Hepatocyte (in vitro differentiated cells): ENCODE measurements at regions not wholly inside any gene's neighbourhood (a gene's known extent, or its start where the extent isn't known, plus 50 kb on each side); places are given as distances from the start of the nearest gene placed in this dataset.

Experiments
- DNase-seq: peaks from one replicate; pipeline ENCODE4 v3.0.0-alpha.2; 2016; ENCODE audit warnings: low spot score
- H2AFZ ChIP-seq: fragments of 200-600 bp; sonication (generic); 2 replicates; pipeline ENCODE4 v1.6.0; 2016; ENCODE audit warnings: antibody characterized with exemption, mild to moderate bottlenecking
- H3K27ac ChIP-seq: fragments of 200-600 bp; sonication (generic); 2 replicates; pipeline ENCODE4 v1.5.1; 2016; ENCODE audit warnings: mild to moderate bottlenecking
- H3K27me3 ChIP-seq: fragments of 200-600 bp; sonication (generic); 2 replicates; pipeline ENCODE4 v1.6.1; 2016
- H3K36me3 ChIP-seq: fragments of 200-600 bp; sonication (generic); replicated peaks from 2 replicates; pipeline ENCODE4 v1.5.1; 2016; ENCODE audit warnings: low read depth; ENCODE audit not compliant: insufficient read depth
- H3K4me1 ChIP-seq: fragments of 200-600 bp; sonication (generic); 2 replicates; pipeline ENCODE4 v1.5.1; 2016; ENCODE audit warnings: mild to moderate bottlenecking, moderate library complexity; ENCODE audit not compliant: insufficient read depth
- H3K4me2 ChIP-seq: fragments of 200-600 bp; sonication (generic); 2 replicates; pipeline ENCODE4 v1.6.0; 2016
- H3K4me3 ChIP-seq: fragments of 200-600 bp; sonication (generic); 2 replicates; pipeline ENCODE4 v1.5.1; 2016; ENCODE audit warnings: mild to moderate bottlenecking
- H3K79me2 ChIP-seq: fragments of 200-600 bp; sonication (generic); 2 replicates; pipeline ENCODE4 v1.6.0; 2017; ENCODE audit warnings: mild to moderate bottlenecking
- H3K9me2 ChIP-seq: fragments of 200-600 bp; sonication (generic); replicated peaks from 2 replicates; pipeline ENCODE4 v1.6.0; 2017; ENCODE audit warnings: mild to moderate bottlenecking; ENCODE audit not compliant: insufficient read depth
- H3K9me3 ChIP-seq: fragments of 200-600 bp; sonication (generic); 2 replicates; pipeline ENCODE4 v1.5.1; 2016; ENCODE audit warnings: low read depth, mild to moderate bottlenecking
- H4K20me1 ChIP-seq: fragments of 200-600 bp; sonication (generic); 2 replicates; pipeline ENCODE4 v1.6.0; 2016; ENCODE audit warnings: mild to moderate bottlenecking; ENCODE audit not compliant: insufficient read depth, poor library complexity, severe bottlenecking
- CTCF ChIP-seq: fragments of 200-600 bp; sonication (generic); IDR thresholded peaks from 2 replicates; pipeline ENCODE4 v1.5.1; 2016; ENCODE audit warnings: antibody characterized with exemption, mild to moderate bottlenecking; ENCODE audit not compliant: poor library complexity
- EZH2 ChIP-seq: fragments of 200-600 bp; sonication (generic); IDR thresholded peaks from 2 replicates; pipeline ENCODE4 v1.6.1; 2016; ENCODE audit warnings: antibody characterized with exemption, mild to moderate bottlenecking, borderline replicate concordance
- EZH2phosphoT487 ChIP-seq: fragments of 200-600 bp; sonication (generic); IDR thresholded peaks from one replicate; pipeline ENCODE4 v1.6.1; 2018; ENCODE audit warnings: antibody characterized with exemption, mild to moderate bottlenecking, low read depth, moderate library complexity; ENCODE audit not compliant: unreplicated experiment, severe bottlenecking
- WGBS: methylation state at CpG from one replicate; pipeline ENCODE4 v1.1.6; 2016; ENCODE audit warnings: low lambda C conversion rate; ENCODE audit errors: missing lambda C conversion rate; 5-methylcytosine and 5-hydroxymethylcytosine counted together

GRCh38 chr6:48928937-48929336 is 534.1 kb downstream of the MMUT start:
- WGBS: 49% methylated on average over 2 of the region's 2 CpGs
- TF ChIP-seq EZH2 (no peak), CTCF (no peak), EZH2phosphoT487 (no peak)
- no peak overlapping the region for H3K4me3 ChIP-seq

GRCh38 chr6:48922837-48923236 is 540.2 kb downstream of the MMUT start:
- 68% methylated on average over 2 of the region's 2 CpGs for WGBS
- no peak for TF ChIP-seq EZH2
- TF ChIP-seq EZH2phosphoT487: no peak
- no peak for TF ChIP-seq CTCF
- H3K4me3 ChIP-seq: no peak overlapping the region
- H3K4me1 ChIP-seq: no peaks in the 10 kb centered on the region
- H3K36me3 ChIP-seq: no peaks in the 10 kb centered on the region
- no peaks in the 10 kb centered on the region for H3K27me3 ChIP-seq
- DNase-seq: no peak
- no peak overlapping the region for H3K27ac ChIP-seq
- no peak overlapping the region for H3K4me2 ChIP-seq
- no peaks in the 10 kb centered on the region for H3K9me3 ChIP-seq
- H4K20me1 ChIP-seq: no peaks in the 10 kb centered on the region
- no peak overlapping the region for H2AFZ ChIP-seq
- no peaks in the 10 kb centered on the region for H3K9me2 ChIP-seq
- H3K79me2 ChIP-seq: no peaks in the 10 kb centered on the region

More at GRCh38 chr6:48928937-48929336, 534.1 kb downstream of the MMUT start:
- Histone ChIP-seq H3K4me2 (no peak overlapping the region), H3K9me2 (no peaks in the 10 kb centered on the region), H3K27ac (no peak overlapping the region), H3K4me1 (no peaks in the 10 kb centered on the region), H3K27me3 (no peaks in the 10 kb centered on the region), H4K20me1 (no peaks in the 10 kb centered on the region), H2AFZ (no peak overlapping the region), H3K9me3 (peaks cover 3% of the 10 kb centered on the region), H3K36me3 (no peaks in the 10 kb centered on the region), H3K79me2 (no peaks in the 10 kb centered on the region)
- no peak for DNase-seq

DNA sequence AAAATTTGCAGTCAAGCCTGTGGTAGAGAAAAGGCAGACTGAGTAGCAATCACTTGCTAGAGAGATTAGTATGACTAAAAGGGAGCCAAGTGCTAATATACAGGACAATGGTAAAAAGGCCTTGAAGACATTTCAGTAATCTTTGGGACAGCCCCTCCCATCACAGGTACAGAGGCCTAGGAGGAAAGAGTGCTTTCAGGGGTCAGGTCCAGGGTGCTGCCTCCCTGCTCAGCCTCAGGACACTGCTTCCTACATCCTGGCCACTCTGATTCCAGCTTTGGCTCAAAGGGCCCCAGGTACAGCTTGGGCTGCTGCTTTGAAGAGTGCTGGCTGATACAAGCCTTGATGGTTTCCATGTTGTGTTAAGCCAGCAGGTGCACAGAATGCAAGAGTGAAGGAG is 543.5 kb downstream of the MMUT start:
- Histone ChIP-seq H3K4me1 (peaks cover 5% of the 10 kb centered on the region), H3K79me2 (no peaks in the 10 kb centered on the region), H3K4me2 (no peak overlapping the region), H4K20me1 (no peaks in the 10 kb centered on the region), H3K9me3 (no peaks in the 10 kb centered on the region), H3K9me2 (no peaks in the 10 kb centered on the region), H3K36me3 (no peaks in the 10 kb centered on the region), H2AFZ (no peak overlapping the region), H3K4me3 (no peak overlapping the region), H3K27ac (no peak overlapping the region), H3K27me3 (no peaks in the 10 kb centered on the region)
- DNase-seq: no peak
- TF ChIP-seq CTCF: no peak
- no peak for TF ChIP-seq EZH2
- no peak for TF ChIP-seq EZH2phosphoT487

- Histone ChIP-seq H4K20me1 (no peaks in the 10 kb centered on the region), H3K27me3 (no peaks in the 10 kb centered on the region), H3K9me2 (no peaks in the 10 kb centered on the region), H3K79me2 (no peaks in the 10 kb centered on the region), H3K4me1 (peaks cover 5% of the 10 kb centered on the region), H3K27ac (peak overlapping the region; percentile 5), H3K4me2 (no peak overlapping the region), H3K4me3 (no peak overlapping the region), H3K9me3 (no peaks in the 10 kb centered on the region), H2AFZ (no peak overlapping the region), H3K36me3 (no peaks in the 10 kb centered on the region)
- no peak for DNase-seq
- 33% methylated on average over 2 of the region's 2 CpGs for WGBS
- TF ChIP-seq CTCF (no peak), EZH2 (no peak)
Measured at GRCh38 chr6:48917233-48917632, 545.8 kb downstream of the MMUT start.
